Skin of body (tissue), 1 donor: ENCODE measurements at regions not wholly inside any gene's neighbourhood (a gene's known extent, or its start where the extent isn't known, plus 50 kb on each side); places are given as distances from the start of the nearest gene placed in this dataset.
"Not testable (repeated sequence)": the region's sequence is repeated elsewhere in the genome, so short reads cannot be mapped to it uniquely, and the experiment has no call there.

ENCODE experiments used
- DNase-seq: peaks from one replicate; lab custom pipeline; 2025; lab: John Stamatoyannopoulos, UW

DNA sequence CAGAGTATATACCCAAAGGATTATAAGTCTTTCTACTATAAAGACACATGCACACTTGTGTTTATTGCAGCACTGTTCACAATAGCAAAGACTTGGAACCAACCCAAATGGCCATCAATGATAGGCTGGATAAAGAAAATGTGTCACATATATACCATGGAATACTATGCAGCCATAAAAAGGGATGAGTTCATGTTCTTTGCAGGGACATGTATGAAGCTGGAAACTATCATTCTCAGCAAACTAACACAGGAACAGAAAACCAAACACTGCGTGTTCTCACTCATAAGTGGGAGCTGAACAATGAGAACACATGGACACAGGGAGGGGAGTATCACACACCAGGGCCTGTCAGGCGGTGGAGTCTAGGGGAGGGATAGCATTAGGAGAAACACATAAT lies 281.7 kb upstream of the MEF2C start:
- not testable (repeated sequence) for DNase-seq

DNA sequence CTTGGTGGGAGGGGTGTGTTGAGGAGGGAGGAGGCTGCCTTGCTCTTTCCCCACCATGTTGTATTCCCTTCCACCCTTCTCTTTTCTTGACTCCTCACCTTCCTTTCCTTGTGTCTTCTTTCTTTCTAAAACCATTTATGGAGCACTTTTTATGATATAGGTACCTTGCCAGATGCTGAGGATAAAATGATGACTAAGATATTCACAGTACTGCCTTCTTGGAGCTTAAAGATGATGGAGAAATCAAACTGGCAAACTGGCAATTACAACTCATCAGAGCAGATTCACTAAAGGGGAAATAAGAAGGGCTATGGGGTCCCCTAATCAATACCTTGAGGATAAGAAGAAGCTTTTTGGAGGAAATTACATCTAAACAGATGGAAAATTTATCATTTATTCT lies 273.2 kb upstream of the MEF2C start:
- DNase-seq = no peak

DNA sequence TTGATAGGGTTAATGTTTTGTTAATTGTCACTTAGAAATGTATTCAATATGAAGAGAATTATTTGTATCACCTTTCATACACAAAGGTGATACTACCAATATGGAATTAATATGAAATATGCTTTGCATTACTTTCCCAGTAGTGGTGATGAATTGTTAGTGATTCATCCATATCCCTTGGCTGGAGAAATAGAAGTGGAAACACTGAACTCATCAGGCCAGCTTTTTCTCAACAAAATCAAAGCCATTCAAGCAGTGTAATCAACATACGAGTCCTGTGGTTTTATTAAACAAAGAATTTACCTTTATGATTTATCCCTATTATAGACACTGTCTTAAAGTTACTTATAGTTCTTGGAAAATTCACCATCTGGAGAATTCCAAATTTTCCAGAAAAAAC lies 264.0 kb upstream of the MEF2C start:
- no peak for DNase-seq

DNA sequence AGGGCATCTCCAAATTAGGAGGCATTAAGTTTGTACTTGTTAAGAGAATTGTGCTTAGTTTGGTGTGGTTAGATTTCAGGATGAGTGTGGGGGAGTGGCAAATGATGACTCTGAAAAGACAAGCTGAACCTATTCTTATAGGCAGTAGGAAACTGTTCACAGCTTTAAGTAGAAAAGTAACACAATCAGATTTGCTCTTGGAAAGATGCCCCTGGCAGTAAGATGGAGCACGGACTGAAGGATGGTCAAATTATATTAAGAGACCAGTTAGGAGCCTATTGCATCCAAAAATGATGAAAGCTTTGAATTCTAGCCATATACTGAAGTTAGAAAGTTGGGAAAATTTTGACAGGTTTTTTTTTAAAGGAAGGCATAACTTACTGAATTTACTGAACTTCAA lies 254.2 kb upstream of the MEF2C start:
- no peak for DNase-seq

DNA sequence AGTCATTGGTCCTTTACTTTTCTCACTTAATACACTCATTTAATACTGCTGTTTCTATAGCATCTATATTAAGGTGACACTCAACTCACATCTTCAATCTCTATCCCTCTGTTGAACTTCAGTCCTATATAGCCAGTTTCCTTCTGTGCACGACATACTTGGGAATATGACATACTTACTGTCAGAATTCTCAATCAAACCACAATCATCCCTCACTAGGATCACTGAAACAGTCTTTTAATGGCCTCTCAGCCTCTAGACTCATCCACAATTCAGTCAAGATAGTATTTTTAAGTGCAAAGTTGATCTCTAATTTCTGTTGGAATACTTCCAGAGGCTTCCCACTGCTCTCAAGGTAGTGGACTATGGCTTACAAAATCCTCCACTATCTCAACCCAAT lies 251.0 kb upstream of the MEF2C start:
- no peak for DNase-seq

DNA sequence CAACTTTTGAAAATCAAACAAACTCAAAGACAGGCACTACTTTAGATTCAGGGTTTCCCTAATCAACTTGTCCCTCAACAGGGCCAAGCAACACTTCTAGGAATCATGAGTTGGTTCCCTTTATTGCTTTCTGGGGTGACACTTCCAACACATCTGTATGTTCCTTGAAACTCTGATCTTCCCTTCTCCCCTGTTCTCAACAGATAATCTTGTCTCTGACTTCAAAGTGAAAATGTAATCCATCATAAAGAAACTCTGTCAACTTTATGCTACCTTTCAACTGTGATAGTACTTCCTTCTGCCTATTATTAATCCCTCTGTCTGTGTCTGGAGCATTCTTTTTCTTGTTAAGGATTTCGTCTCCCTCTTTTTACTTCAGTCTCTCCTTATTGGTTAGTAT lies 250.1 kb upstream of the MEF2C start:
- no peak for DNase-seq

DNA sequence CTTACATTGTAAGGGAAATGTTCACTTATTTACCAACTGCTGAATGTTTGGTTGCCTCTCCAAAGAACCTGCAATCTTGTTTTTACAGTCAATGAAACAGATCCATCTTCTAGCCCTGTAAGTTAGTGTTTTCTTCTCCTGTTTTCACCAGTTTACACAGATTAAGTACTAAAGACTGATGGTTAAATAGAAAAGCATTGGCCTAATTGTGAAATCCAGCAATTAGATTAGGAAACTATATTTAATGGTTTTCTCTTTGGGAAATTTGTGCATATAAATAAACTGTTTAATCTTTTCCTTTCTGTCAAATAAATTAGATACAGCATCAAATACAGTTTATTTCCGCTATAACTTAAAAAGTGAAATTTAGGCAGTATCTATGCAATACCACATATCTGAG lies 247.9 kb upstream of the MEF2C start:
- DNase-seq = no peak

DNA sequence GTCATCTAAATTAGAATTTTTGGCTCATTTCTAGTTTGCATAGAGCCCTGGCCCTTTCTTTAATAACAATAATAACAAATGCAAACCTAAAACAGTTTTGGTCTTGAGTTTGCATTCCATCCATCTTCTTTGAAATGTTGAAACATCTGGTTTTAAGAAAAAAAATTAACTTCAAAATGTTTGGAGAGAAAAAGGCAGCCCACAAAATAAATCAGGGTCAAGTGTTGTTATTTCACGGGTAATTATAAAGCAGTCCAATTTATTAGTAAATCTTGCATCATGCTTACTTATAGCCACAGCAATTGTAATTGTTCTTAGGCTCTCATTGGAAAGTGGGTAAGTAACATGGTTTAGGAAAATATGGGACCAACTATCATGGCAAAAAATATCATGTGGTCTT lies 247.0 kb upstream of the MEF2C start:
- no peak for DNase-seq

DNA sequence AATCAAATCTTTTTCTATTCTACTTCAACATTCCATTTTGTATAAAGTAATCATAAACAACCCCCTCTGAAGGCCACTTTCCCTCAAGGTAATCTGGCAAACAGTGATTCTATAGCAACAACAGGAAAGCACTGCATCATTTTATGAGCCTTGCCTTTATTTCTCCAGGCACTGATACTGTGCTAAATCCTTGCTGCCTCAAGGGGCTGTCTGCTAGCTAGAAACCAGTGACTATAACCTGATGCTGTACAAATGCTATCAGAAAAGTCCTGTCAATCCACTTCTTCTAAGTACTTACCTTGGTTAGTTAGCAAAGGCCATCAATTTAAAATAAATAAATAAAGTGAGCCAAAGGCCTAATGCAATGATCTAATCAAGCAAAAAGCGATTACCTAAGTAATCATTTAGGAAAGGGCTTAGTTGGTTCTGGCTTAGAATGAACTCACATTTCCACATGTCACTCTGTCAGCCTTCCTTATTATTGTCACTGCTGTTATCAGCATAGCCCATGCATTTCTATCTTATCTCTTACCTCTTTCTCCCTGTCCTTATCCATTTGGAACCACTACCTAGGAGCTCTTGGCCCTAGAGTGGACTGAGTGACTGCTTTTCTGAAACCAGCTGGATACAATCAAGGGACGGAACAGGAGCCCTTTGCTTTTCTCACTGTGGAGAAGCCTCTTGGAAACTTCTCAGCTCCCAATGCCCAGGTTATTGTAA lies 246.1 kb upstream of the MEF2C start:
- no peak for DNase-seq

DNA sequence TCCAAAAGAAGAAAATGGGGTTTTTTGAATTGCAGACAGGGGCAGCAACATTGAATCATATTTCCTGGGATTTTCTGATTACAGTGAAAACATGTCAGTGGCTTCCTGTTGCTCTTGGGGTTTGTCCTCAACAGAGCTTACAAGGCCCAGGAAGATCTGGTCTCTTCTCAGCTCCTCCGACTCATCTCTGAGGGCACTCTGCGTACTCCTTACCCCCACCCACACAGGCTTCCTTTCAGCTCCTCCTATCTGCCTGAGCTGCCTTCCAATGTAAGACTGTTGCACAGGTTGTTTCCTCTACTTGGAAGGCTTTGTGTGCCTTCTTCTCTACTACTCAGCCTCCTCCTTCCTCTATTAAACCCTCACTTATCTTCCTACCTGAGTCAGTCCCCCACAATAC lies 245.1 kb upstream of the MEF2C start:
- DNase-seq = no peak

DNA sequence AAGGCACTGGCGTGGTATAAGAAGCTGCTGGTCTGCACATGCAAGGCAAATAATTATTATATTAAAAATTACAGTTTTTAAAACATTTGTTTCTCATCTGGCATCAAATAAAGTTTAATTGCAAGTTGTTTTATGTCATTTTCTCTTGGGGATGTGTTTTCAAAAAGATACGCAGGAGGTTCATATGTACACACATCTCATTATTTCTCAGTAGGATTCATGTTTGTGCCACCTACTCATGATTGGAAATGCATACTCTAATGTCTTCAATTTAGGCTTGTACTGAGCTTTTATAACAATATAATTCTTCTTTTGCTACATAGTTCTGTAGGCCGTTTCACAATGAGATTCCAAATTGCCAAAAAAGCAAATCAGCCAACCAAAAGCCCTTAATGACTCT lies 244.2 kb upstream of the MEF2C start:
- DNase-seq = no peak

DNA sequence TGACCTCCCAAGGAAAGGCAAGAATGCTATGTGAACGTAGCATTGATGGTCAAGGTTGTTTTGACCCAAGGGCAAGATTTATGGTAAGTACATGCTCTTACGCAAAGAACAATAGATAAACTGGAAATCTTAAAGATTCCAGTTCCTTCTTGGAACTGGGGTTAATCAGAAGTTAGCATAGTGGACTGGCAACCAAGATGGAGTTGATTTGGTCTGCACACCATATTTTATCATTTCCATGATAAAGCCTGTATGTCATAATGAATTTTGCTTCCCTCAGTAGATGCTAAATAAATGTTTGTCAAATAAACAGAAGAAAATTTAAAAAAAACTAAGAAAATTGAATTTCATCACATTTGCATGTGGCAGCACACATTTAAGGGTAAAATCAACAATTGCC lies 242.4 kb upstream of the MEF2C start:
- DNase-seq = no peak

DNA sequence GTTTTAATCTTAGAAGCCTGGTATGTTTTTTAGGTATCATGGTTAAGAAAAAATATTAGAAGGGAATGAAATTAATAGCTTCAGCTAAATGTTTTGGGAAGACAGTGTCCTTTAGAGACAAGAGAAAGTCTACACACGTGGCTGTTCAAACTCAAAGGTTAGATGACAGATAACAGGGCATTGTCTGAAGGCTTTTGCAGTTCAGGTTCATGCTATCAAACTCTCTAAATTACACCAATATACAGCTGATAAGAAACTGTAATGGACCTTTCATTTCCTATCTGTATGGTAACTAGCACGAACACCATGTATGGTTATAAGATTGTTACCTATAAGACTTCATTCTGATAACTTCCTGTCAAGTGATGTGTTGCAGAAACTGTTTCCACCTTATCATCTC lies 240.6 kb upstream of the MEF2C start:
- no peak for DNase-seq

DNA sequence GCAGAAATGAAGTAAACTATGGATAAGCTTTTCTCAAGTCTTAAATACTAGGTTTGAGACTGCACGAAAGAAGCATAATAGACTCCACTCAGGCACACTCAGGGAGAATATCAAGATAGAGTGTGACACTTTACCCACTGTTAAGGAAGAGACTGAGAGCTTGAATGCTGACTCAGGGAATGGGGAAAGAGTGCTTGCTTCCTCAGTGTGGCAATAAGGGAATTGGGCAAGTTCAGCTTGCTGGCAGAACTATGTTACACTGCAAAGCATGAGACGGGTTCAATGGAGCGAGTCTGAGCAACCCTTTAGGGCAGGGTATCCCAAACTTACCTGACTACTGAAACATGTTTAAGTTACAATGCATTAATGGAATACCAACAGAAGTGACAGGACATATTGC lies 237.7 kb upstream of the MEF2C start:
- DNase-seq = no peak

DNA sequence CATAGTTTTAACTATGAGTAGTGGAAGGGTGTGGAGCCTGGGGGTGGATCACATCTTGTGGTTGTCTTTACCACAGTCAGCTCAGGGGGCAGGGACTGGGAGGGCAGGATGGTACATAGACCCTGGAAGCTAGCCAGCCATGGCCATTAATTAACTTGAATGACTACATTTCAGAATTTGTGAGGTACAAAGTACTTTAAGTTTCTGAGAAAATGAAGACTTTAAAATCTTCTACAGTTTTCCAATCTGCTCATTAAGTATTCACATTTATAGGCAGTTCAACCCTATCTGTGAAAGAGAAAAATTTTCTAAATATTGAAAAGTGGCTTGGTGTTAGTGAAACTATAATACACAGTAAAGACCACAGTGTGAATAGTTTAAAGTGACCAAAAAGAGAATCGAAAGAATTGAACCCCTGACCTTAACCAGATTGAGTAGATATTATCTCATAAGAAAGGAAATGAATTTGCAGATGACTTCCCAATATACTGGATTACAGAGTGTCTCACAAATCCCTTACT lies 234.2 kb upstream of the MEF2C start:
- DNase-seq = no peak

DNA sequence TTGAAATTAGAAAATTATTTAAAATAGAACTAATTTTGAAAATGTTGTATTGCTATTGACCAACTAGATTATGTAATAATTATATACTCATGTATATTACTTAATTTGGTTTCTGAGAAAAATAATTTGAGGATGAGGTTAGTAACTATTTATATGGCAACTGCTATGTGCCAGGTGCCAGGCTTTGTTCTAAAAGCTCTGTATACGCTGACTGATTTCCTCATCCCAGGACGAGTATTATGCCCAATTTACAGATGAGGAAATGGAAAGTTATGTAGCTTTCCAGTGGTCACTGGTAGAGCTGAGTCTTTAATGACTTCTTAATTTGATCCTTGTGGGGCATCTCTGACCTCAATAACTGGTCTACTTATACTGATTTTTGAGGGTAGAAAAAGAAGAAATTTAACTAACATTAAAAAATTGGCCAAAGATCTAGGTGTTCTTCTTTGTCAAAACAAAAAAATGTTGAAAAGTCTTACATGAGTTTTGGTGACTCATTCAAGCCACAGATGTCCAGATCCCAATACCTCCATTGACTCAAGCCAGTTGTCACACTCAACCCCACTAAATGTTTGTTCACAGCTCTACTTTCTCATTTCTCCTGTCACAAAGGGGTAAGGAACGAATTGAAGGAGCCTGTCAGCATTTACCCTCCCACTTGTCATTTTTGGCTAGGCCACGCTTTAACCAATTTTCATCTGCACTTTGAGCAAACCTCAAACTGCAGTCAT lies 228.1 kb upstream of the MEF2C start:
- no peak for DNase-seq

DNA sequence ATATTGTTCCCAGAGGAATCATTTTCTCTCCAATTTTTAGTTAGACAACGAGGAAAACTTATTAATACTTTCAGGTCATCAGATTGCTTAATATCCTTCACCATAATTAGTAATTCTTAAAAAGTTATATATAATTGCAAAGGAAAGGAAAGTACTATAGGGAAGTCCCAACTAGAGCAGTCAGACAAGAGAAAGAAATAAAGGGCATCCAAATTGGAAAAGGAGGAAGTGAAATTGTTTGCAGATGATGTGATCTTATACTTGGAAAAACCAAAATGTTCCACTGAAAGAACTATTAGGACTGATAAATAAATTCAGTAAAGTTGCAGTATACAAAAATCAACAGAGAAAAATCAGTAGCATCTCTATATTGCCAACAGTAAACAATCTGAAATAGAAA lies 223.5 kb upstream of the MEF2C start:
- no peak for DNase-seq

DNA sequence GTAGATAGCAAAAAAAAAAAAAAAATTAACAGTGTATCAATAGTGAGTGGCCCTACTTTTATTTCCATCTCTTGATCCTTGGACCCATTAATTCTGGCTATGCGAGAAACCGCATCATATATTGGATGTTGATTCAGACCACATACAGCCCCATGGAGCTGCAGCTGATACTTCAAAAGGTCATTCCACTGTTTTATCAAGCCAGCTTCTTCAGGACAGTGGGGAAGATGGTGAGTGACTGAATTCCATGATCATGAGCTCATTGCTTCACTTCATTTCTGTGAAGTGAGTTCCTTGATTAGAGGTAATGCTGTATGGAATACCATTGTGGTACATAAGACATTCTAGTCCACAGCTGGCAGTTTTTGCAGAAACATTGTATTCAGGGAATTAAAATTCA lies 222.9 kb upstream of the MEF2C start:
- no peak for DNase-seq

DNA sequence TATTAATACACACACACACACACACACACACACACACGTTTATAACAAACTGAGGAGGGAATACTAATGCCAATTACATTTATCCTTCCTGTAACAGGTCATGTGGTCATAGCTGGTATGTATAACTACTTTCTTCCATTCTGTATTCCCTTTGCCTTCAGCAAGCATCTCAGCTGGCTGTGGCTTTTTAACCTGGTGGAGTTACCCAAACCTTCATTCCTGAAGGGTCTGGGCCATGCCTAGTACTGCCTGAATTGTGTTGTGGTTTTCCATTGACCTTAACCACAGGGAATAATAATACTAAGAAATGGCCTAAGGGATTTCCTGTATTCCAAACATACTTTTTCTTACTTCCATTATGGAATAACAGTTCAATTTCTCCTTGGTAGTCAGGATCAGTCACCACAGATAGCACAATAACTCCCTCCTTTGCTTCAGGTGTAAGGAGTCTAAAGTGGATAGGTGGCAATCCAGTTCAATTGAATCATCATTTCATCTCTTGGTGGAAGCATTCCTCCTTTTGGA lies 222.2 kb upstream of the MEF2C start:
- no peak for DNase-seq

DNA sequence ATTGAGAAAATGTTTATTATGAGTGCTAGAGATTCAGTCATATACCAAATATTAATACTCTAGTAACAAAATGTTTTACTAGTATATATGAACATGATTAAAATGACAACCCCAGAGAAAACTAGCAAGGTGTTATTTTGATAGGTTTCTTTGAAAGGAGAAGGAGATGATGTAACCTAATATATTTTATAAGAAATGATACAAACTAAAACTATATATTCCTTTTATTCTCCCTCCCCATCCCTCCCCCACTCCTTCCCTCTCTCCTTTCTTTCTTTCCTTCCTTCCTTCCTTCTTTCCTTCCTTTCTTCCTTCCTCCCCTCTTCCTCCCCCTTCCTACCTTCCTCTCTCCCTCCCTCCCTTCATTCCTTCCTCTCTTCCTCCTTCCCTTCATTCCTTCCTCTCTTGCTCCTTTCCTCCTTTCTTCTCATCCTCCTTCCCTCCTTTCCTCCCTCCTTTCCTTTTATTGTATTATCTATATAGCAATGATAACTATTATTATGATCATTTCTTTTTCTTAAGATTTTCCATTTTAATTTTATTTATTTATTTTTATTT lies 215.3 kb upstream of the MEF2C start:
- DNase-seq = no peak

DNA sequence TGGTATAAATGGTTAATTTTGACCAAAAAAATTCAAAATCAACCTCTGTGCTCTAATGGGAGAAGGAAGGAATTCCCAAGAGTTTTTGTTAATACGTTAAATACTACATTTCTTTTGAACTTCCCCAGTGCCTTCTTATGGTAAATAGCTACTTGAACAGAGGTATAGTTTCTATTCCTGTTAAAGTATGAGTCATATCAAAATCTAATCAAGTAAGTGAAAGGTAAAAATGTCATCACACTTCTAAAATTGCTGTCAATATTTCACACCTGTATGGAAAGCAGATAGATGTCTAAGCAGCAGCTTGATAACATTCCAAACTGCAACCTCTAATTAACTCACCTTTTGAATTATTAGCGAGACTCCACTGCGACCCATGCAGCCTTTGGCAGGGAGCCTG lies 214.1 kb upstream of the MEF2C start:
- no peak for DNase-seq

DNA sequence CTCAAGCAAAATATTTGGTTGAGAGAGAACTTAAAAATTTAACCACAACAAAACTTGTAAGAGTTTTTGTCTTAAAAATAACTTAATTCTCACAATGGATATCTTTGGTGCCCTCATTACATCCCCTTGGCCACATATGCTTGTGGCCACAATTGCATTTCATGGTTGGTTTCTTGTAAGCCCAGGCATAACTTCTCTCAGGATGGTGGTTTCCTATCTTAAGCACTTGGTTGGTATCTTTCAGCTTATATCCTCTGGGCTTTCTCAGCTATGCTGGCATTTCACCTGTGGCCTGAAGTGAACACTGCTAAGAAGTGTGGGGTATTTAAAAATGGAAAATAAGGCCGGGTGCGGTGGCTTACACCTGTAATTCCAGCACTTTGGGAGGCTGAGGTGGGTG lies 212.4 kb upstream of the MEF2C start:
- no peak for DNase-seq

DNA sequence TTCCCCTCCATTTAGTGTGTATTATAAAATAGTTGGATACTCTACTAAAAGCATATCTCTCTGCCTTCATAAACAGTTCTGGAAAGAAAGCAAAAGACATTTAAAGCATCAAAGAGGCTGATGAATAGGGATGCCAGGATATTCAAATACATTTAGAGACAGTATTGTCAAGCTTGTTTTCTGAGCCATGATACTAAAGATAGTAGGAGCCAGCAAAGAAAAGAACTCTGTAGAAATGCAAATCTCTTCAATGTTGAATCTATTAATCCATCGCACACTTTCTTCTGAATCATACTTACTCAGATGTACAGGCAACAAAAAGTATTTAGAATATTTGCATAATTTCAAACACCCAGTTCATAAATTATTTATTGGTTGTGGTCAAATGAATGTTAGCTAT lies 207.1 kb upstream of the MEF2C start:
- DNase-seq = no peak
